Endothelial cell of umbilical vein (primary cell): ENCODE measurements at regions not wholly inside any gene's neighbourhood (a gene's known extent, or its start where the extent isn't known, plus 50 kb on each side); places are given as distances from the start of the nearest gene placed in this dataset.

Source experiments
- BruUV-seq: library from RNA; stranded (reverse); fragments of 400-500 nt; replicated peaks from 2 replicates; lab custom pipeline; 2021; lab: Mats Ljungman, UMichigan
- CTCF ChIA-PET: fragments of 300-600, 350-600 bp; sonication (Branson Sonifier 250); formaldehyde crosslinking; loops from one replicate; lab custom pipeline; 2021; ENCODE audit warnings: antibody characterized with exemption, inconsistent platforms; lab: Charles Lee
- POLR2A ChIA-PET: fragments of 300-600, 350-600 bp; sonication (Branson Sonifier 250); formaldehyde crosslinking; loops from one replicate; lab custom pipeline; 2021; ENCODE audit warnings: antibody characterized with exemption, inconsistent platforms; lab: Charles Lee
- DNase-seq: peaks from one replicate; pipeline ENCODE4 v3.0.0-alpha.2; 2011; ENCODE audit warnings: low read depth, low spot score
- FAIRE-seq: peaks from 2 replicates; lab custom pipeline; 2011; peaks lifted over from hg19 to GRCh38; lab: Jason Lieb, UNC
- H2AFZ ChIP-seq: 2 replicates; pipeline ENCODE4 v1.6.0; 2012; ENCODE audit warnings: low read depth, low read length, control low read depth, inconsistent platforms
- H3K27ac ChIP-seq: 2 replicates; pipeline ENCODE4 v1.5.1; 2011; ENCODE audit warnings: low read depth, mild to moderate bottlenecking, control low read depth, low read length, moderate library complexity; ENCODE audit not compliant: insufficient read depth
- H3K27me3 ChIP-seq, 2 experiments: 2 replicates each; pipeline versions ENCODE4 v1.6.0 to v1.6.1; 2011; ENCODE audit warnings: low read length in 2 of 2, mixed read lengths in 1 of 2; ENCODE audit not compliant: control insufficient read depth in 2 of 2, insufficient read depth in 2 of 2
- H3K36me3 ChIP-seq, 2 experiments: 2 replicates in 1 of 2; 3 replicates in 1 of 2; pipeline ENCODE4 v1.5.1; 2011; ENCODE audit warnings: low read length in 2 of 2, mild to moderate bottlenecking in 1 of 2, moderate library complexity in 1 of 2; ENCODE audit not compliant: control insufficient read depth in 2 of 2, insufficient read depth in 2 of 2; ENCODE audit errors: extremely low read depth in 1 of 2
- H3K4me1 ChIP-seq: 3 replicates; pipeline ENCODE4 v1.5.1; 2011; ENCODE audit warnings: mild to moderate bottlenecking, low read length; ENCODE audit not compliant: control insufficient read depth, insufficient read depth; ENCODE audit errors: extremely low read depth
- H3K4me2 ChIP-seq: 2 replicates; pipeline ENCODE4 v1.6.1; 2011; ENCODE audit warnings: low read length, control low read depth, mixed read lengths; ENCODE audit not compliant: insufficient read depth
- H3K4me3 ChIP-seq, 3 experiments: fragments of 200-600 bp in 1 of 3; sonication (generic), shearing (Covaris generic) in 1 of 3; replicated peaks in 1 of 3; 2 replicates each; pipeline ENCODE4 v1.5.1; 2011 to 2016; ENCODE audit warnings: control low read depth in 3 of 3, low read length in 3 of 3, mild to moderate bottlenecking in 2 of 3, inconsistent platforms in 1 of 3, low read depth in 1 of 3, moderate library complexity in 1 of 3; ENCODE audit not compliant: insufficient read depth in 1 of 3
- H3K79me2 ChIP-seq: 2 replicates; pipeline ENCODE4 v1.6.0; 2012; ENCODE audit warnings: low read length, inconsistent platforms; ENCODE audit not compliant: control insufficient read depth, insufficient read depth
- H3K9ac ChIP-seq: replicated peaks from 2 replicates; pipeline ENCODE3; 2011; ENCODE audit warnings: low read length, control low read depth; ENCODE audit not compliant: insufficient read depth; ENCODE audit errors: extremely low read depth
- H3K9me1 ChIP-seq: replicated peaks from 3 replicates; pipeline ENCODE4 v1.6.0; 2011; ENCODE audit warnings: mild to moderate bottlenecking, low read length; ENCODE audit not compliant: control insufficient read depth, insufficient read depth; ENCODE audit errors: extremely low read depth
- H3K9me3 ChIP-seq: replicated peaks from 2 replicates; pipeline ENCODE4 v1.5.1; 2012; ENCODE audit warnings: low read length, inconsistent platforms; ENCODE audit not compliant: control insufficient read depth, insufficient read depth
- H4K20me1 ChIP-seq: replicated peaks from 2 replicates; pipeline ENCODE3; 2011; ENCODE audit warnings: mild to moderate bottlenecking, low read length; ENCODE audit not compliant: control insufficient read depth, insufficient read depth; ENCODE audit errors: extremely low read depth
- CTCF ChIP-seq, 2 donors: IDR thresholded peaks; 1 replicate in 1 of 2; 2 replicates in 1 of 2; pipeline ENCODE4 v1.5.1; 2011; ENCODE audit warnings: low read length in 2 of 2, mild to moderate bottlenecking in 2 of 2, moderate library complexity in 2 of 2, control low read depth in 1 of 2, inconsistent platforms in 1 of 2, low read depth in 1 of 2; ENCODE audit not compliant: insufficient read depth in 1 of 2; ENCODE audit errors: extremely low read depth in 1 of 2
- EZH2 ChIP-seq: IDR thresholded peaks from 2 replicates; pipeline ENCODE4 v1.6.1; 2012; ENCODE audit warnings: borderline replicate concordance, low read depth, mild to moderate bottlenecking, moderate library complexity, low read length, inconsistent platforms; ENCODE audit not compliant: severe bottlenecking
- FOS ChIP-seq: IDR thresholded peaks from 2 replicates; pipeline ENCODE4 v1.6.1; 2011; ENCODE audit warnings: mild to moderate bottlenecking, low read length, moderate library complexity, borderline replicate concordance; ENCODE audit not compliant: insufficient read depth
- GATA2 ChIP-seq: IDR thresholded peaks from 2 replicates; pipeline ENCODE4 v1.7.0; 2011; ENCODE audit warnings: low read depth, mild to moderate bottlenecking, moderate library complexity, mixed read lengths, low read length; ENCODE audit not compliant: insufficient read length, insufficient read depth
- JUN ChIP-seq: IDR thresholded peaks from 2 replicates; pipeline ENCODE4 v1.6.1; 2011; ENCODE audit warnings: borderline replicate concordance, low read depth; ENCODE audit not compliant: insufficient read length, insufficient read depth
- MAX ChIP-seq: IDR thresholded peaks from 2 replicates; pipeline ENCODE4 v1.6.1; 2011; ENCODE audit not compliant: insufficient read depth, insufficient read length
- MYC ChIP-seq: IDR thresholded peaks from one replicate; pipeline ENCODE4 v1.6.1; 2011; ENCODE audit warnings: mild to moderate bottlenecking, low read depth, low read length
- POLR2A ChIP-seq: IDR thresholded peaks from 2 replicates; pipeline ENCODE4 v1.6.1; 2012; ENCODE audit warnings: low read depth, mild to moderate bottlenecking, control low read depth, low read length
- POLR2AphosphoS5 ChIP-seq: IDR thresholded peaks from 2 replicates; pipeline ENCODE4 v1.6.1; 2012; ENCODE audit warnings: low read depth, mild to moderate bottlenecking, control low read depth, low read length, moderate library complexity; ENCODE audit not compliant: insufficient read depth
- dilution Hi-C: fragments of 300-500 bp; cut with MboI; formaldehyde crosslinking; loops from one replicate; pipeline ENCODE4 v1.15.0; 2019; ENCODE audit warnings: low sequenced_read_pairs; ENCODE audit not compliant: extremely low pct_ligation_motif_present
- intact Hi-C: fragments of 100-400 bp; cut with micrococcal nuclease; formaldehyde crosslinking; loops from one replicate; pipeline ENCODE4 v1.10.0; 2022

GRCh38 chr9:86594724-86595123 is 240.5 kb upstream of the TUT7 start:
- ChIA-PET CTCF (no interaction called here), POLR2A (no interaction called here)
- Histone ChIP-seq H3K79me2 (no peaks in the 10 kb centered on the region), H3K27ac (no peak overlapping the region), H3K9me1 (no peaks in the 10 kb centered on the region), H4K20me1 (no peaks in the 10 kb centered on the region), H3K9ac (no peak overlapping the region), H3K4me2 (no peak overlapping the region), H3K4me1 (no peaks in the 10 kb centered on the region), H3K9me3 (no peaks in the 10 kb centered on the region), H3K36me3 (no peaks in the 10 kb centered on the region), H2AFZ (no peak overlapping the region), H3K4me3 (no peak overlapping the region), H3K27me3 (no peaks in the 10 kb centered on the region)
- BruUV-seq, result no TSS peak
- dilution Hi-C loops (no loop called here), intact Hi-C loops (no loop called here)
- no peak for TF ChIP-seq MYC
- no peak for TF ChIP-seq POLR2AphosphoS5
- no peak for TF ChIP-seq POLR2A
- no peak for TF ChIP-seq MAX
- TF ChIP-seq EZH2, result no peak
- no peak for TF ChIP-seq CTCF (IDR thresholded peaks at IDR 0.05; ENCODE audit: extremely low read depth in 1 of 2, insufficient read depth in 1 of 2, low read depth in 1 of 2, low read length in 2 of 2)
- TF ChIP-seq GATA2, result no peak
- no peak for TF ChIP-seq JUN
- TF ChIP-seq FOS, result no peak
- DNase-seq, result no peak
- no peak for FAIRE-seq
